ENCODE measurements at regions not wholly inside any gene's neighbourhood (a gene's known extent, or its start where the extent isn't known, plus 50 kb on each side); places are given as distances from the start of the nearest gene placed in this dataset.

DNA sequence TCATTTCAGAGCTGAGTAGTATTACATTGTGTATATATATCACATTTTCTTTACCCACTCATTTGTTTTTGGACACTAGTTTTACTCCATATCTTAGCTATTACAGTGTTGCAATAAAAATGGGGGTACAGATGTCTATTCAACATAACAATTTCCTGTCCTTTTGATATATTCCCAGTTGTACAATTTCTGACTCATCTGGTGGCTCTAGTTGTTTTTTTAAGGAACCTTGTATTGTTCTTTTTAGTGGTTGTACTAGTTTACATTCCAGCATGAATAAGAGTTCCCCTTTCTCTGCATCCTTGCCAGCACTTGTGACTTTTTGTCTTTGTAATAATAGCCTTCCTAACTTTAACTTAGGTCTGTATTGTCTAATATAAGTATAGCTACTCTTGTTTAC, 739.9 kb downstream of the XPNPEP1 start:
- no peaks in the 10 kb centered on the region for H3K27me3 ChIP-seq (ENCODE audit: insufficient read depth, low read depth)
- H3K79me2 ChIP-seq (ENCODE audit: insufficient read depth, low read depth) = no peaks in the 10 kb centered on the region
- no peak overlapping the region for H3K4me3 ChIP-seq (IDR thresholded peaks at IDR 0.05; ENCODE audit: insufficient read depth, low read depth, low read length)
- no peaks in the 10 kb centered on the region for H4K20me1 ChIP-seq (ENCODE audit: insufficient read depth)
- no peak overlapping the region for H3K27ac ChIP-seq
- TF ChIP-seq, protein P1, sequence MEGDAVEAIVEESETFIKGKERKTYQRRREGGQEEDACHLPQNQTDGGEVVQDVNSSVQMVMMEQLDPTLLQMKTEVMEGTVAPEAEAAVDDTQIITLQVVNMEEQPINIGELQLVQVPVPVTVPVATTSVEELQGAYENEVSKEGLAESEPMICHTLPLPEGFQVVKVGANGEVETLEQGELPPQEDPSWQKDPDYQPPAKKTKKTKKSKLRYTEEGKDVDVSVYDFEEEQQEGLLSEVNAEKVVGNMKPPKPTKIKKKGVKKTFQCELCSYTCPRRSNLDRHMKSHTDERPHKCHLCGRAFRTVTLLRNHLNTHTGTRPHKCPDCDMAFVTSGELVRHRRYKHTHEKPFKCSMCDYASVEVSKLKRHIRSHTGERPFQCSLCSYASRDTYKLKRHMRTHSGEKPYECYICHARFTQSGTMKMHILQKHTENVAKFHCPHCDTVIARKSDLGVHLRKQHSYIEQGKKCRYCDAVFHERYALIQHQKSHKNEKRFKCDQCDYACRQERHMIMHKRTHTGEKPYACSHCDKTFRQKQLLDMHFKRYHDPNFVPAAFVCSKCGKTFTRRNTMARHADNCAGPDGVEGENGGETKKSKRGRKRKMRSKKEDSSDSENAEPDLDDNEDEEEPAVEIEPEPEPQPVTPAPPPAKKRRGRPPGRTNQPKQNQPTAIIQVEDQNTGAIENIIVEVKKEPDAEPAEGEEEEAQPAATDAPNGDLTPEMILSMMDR (conservative IDR thresholded peaks at IDR 0.05; ENCODE audit: low read depth, low read length) = no peak
- no peak overlapping the region for H3K9ac ChIP-seq
- H2AFZ ChIP-seq (ENCODE audit: low read depth) = no peak overlapping the region
- H3K36me3 ChIP-seq (ENCODE audit: insufficient read depth) = no peaks in the 10 kb centered on the region
- H3K4me1 ChIP-seq (ENCODE audit: low read depth, poor library complexity, severe bottlenecking) = no peaks in the 10 kb centered on the region
- H3K4me2 ChIP-seq = no peak overlapping the region

DNA sequence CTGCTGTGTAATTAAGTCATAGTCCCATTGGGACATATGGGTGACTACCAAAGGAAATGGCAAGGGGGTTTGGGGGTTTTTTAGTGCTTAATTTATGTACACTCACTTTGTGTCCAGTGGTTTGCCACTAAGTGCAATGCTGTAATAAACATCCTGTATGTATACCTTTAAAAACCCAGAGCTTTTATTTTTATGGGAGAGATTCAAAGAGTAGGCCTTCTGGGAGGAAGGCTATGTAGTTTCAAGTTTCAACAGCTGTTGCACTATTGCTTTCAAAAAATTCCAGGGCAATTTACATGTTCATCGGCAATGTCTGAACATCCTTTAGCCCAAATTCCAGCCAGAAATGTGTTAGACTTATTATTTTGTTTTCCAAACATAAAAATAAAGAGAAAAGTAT, 744.7 kb downstream of the XPNPEP1 start:
- H3K4me1 ChIP-seq (ENCODE audit: low read depth, poor library complexity, severe bottlenecking) = no peaks in the 10 kb centered on the region
- H3K27me3 ChIP-seq (ENCODE audit: insufficient read depth, low read depth) = no peaks in the 10 kb centered on the region
- no peak overlapping the region for H3K27ac ChIP-seq
- H3K36me3 ChIP-seq (ENCODE audit: insufficient read depth) = no peaks in the 10 kb centered on the region
- TF ChIP-seq, protein P1 (conservative IDR thresholded peaks at IDR 0.05; ENCODE audit: low read depth, low read length) = no peak
- no peak overlapping the region for H3K9ac ChIP-seq
- no peaks in the 10 kb centered on the region for H4K20me1 ChIP-seq (ENCODE audit: insufficient read depth)
- no peak overlapping the region for H3K4me3 ChIP-seq (IDR thresholded peaks at IDR 0.05; ENCODE audit: insufficient read depth, low read depth, low read length)
- H2AFZ ChIP-seq (ENCODE audit: low read depth) = no peak overlapping the region
- H3K79me2 ChIP-seq (ENCODE audit: insufficient read depth, low read depth) = no peaks in the 10 kb centered on the region
- H3K4me2 ChIP-seq = no peak overlapping the region

DNA sequence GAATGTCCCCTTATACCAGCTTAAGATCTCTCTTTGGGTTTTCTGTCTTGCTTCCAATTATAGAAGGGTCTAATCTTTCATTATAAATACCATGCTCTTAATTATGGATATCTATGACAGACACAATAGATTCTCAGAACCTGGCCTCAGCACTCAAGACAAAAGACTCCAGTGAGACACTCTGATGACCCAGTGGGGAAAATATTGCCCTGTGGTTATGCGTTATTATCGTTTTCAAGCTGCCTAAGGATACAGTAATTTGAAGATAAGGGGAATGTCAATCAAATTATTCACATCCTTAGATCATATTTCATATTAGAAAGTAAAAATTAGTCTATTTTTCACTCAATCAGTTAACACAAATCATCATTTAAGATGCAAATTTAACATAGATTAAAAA, 748.8 kb downstream of the XPNPEP1 start:
- Histone ChIP-seq H3K4me2 (no peak overlapping the region), H3K79me2 (ENCODE audit: insufficient read depth, low read depth) (no peaks in the 10 kb centered on the region), H3K36me3 (ENCODE audit: insufficient read depth) (no peaks in the 10 kb centered on the region), H4K20me1 (ENCODE audit: insufficient read depth) (no peaks in the 10 kb centered on the region), H3K9ac (no peak overlapping the region), H3K4me3 (IDR thresholded peaks at IDR 0.05; ENCODE audit: insufficient read depth, low read depth, low read length) (no peak overlapping the region), H3K27me3 (ENCODE audit: insufficient read depth, low read depth) (no peaks in the 10 kb centered on the region), H3K27ac (no peak overlapping the region), H2AFZ (ENCODE audit: low read depth) (no peak overlapping the region), H3K4me1 (ENCODE audit: low read depth, poor library complexity, severe bottlenecking) (no peaks in the 10 kb centered on the region)
- TF ChIP-seq, protein P1 (conservative IDR thresholded peaks at IDR 0.05; ENCODE audit: low read depth, low read length) = no peak

DNA sequence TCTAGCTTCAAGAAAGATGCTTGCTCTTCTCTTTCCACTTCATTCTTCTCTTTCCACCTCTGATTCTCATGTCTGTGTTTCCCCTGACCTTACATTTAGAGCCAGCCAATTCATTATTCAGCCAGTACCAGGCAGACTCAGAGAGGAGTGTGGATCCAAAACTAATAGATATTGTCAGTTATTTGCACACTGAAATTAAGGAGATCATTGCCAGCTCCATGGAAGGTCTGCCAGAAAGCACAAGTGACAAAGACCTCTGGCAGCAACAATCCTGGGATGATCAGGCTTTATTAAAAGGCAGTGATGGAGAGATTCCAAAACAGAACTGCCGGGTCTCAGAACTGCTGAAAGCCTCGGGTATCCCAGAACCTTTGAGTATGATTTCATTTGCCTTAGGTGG, 749.4 kb downstream of the XPNPEP1 start:
- Histone ChIP-seq H3K36me3 (ENCODE audit: insufficient read depth) (no peaks in the 10 kb centered on the region), H3K79me2 (ENCODE audit: insufficient read depth, low read depth) (no peaks in the 10 kb centered on the region), H3K9ac (no peak overlapping the region), H2AFZ (ENCODE audit: low read depth) (no peak overlapping the region), H3K27ac (no peak overlapping the region), H3K4me3 (IDR thresholded peaks at IDR 0.05; ENCODE audit: insufficient read depth, low read depth, low read length) (no peak overlapping the region), H3K27me3 (ENCODE audit: insufficient read depth, low read depth) (no peaks in the 10 kb centered on the region), H3K4me1 (ENCODE audit: low read depth, poor library complexity, severe bottlenecking) (no peaks in the 10 kb centered on the region), H3K4me2 (no peak overlapping the region), H4K20me1 (ENCODE audit: insufficient read depth) (no peaks in the 10 kb centered on the region)
- TF ChIP-seq, protein P1 (conservative IDR thresholded peaks at IDR 0.05; ENCODE audit: low read depth, low read length) = no peak

DNA sequence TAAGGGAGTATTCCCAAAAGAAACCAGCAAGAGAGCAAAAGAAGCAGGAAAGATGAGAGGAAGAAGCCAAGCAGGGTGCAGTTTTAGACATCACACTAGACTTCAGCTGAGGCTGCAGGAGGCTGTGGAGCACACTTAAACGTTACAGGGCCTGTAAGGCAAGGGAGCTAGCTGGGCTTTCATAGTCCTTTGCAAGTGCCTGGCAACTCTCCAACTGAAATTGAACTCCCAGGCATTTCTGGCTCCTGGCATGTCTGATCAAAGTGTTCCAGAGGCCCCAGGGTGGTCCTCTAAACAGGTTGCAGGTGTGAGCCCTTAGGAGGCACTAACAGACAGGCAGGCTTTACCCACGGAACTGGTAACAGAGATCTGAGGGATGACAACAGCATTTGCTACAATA, 750.2 kb downstream of the XPNPEP1 start:
- no peaks in the 10 kb centered on the region for H3K27me3 ChIP-seq (ENCODE audit: insufficient read depth, low read depth)
- H3K9ac ChIP-seq = no peak overlapping the region
- H2AFZ ChIP-seq (ENCODE audit: low read depth) = no peak overlapping the region
- H3K4me2 ChIP-seq = no peak overlapping the region
- H3K79me2 ChIP-seq (ENCODE audit: insufficient read depth, low read depth) = no peaks in the 10 kb centered on the region
- no peaks in the 10 kb centered on the region for H3K4me1 ChIP-seq (ENCODE audit: low read depth, poor library complexity, severe bottlenecking)
- TF ChIP-seq, protein P1 (conservative IDR thresholded peaks at IDR 0.05; ENCODE audit: low read depth, low read length) = no peak
- H3K27ac ChIP-seq = no peak overlapping the region
- no peaks in the 10 kb centered on the region for H4K20me1 ChIP-seq (ENCODE audit: insufficient read depth)
- H3K4me3 ChIP-seq (IDR thresholded peaks at IDR 0.05; ENCODE audit: insufficient read depth, low read depth, low read length) = no peak overlapping the region
- H3K36me3 ChIP-seq (ENCODE audit: insufficient read depth) = no peaks in the 10 kb centered on the region

All from KMS-11 (cell line).